ENCODE measurements at regions not wholly inside any gene's neighbourhood (a gene's known extent, or its start where the extent isn't known, plus 50 kb on each side); places are given as distances from the start of the nearest gene placed in this dataset.
"Not testable (repeated sequence)": the region's sequence is repeated elsewhere in the genome, so short reads cannot be mapped to it uniquely, and the experiment has no call there.

DNA sequence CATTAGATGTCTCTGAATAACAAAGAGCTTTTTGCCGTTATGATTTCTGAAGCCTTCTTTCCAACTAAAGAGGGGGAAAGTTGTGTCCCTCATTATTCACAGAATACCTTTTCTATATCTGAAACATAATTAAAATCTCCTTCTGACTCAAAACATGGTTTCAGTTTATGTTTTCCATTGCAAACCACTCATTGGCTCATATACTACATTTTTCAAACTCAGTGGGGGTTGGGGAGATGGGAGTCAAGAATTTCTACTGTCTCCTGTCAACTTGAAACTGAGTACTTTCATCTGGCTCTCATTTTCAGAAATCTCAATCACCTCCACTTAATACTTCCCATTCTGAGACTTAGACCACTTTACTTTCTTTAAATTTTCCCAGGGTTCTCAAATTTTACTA, 1839.5 kb upstream of the PCDH10 start:
- DNase-seq (ENCODE audit: insufficient read length, low spot score), result no peak
- TF ChIP-seq POLR2A (IDR thresholded peaks at IDR 0.05; ENCODE audit: low read depth, low read length), result no peak
- FAIRE-seq, result no peak

- DNase-seq (ENCODE audit: insufficient read length, low spot score), result no peak
- FAIRE-seq, result no peak
- TF ChIP-seq POLR2A (IDR thresholded peaks at IDR 0.05; ENCODE audit: low read depth, low read length), result no peak
These were observed 1833.0 kb upstream of the PCDH10 start for GRCh38 chr4:131316086-131316485.

DNA sequence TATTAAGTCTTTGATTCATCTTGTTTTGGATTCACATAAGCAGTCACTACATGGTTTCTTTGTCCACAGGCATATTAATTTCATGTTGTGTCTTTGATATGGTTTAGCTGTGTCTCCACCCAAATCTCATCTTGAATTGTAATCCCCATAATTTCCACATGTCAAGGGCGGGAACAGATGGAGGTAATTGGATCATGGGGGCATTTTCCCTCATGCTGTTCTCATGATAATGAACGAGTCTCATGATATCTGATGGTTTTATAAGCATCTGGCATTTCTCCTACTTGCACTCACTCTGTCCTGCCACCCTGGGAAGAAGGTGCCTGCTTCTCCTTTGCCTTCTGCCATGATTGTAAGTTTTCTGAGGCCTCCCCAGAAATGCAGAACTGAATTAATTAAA, 1811.2 kb upstream of the PCDH10 start:
- no peak for TF ChIP-seq POLR2A (IDR thresholded peaks at IDR 0.05; ENCODE audit: low read depth, low read length)
- no peak for DNase-seq (ENCODE audit: insufficient read length, low spot score)
- no peak for FAIRE-seq

- FAIRE-seq (no peak), DNase-seq (ENCODE audit: insufficient read length, low spot score) (no peak)
- no peak for TF ChIP-seq POLR2A (IDR thresholded peaks at IDR 0.05; ENCODE audit: low read depth, low read length)
These were observed 1810.0 kb upstream of the PCDH10 start for GRCh38 chr4:131339137-131339536.

DNA sequence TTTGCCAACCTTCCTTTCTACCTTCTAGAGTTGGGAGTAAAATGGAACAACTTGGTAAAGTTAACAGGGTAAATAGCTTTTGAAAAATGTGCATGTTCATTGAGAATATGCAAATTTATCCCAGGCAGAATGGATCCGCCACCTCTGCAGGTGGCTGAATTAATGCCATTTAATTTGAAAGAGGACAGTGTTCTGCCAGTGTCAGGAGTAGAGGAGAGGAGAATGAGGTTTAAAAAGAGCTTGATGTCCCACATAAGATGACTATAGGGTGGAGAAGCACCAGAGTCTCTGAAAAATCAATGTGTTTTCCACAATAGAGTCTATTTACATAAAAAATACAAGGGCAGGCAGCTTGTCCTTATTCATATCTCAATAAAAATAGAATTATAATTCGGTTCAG, 1804.3 kb upstream of the PCDH10 start:
- TF ChIP-seq POLR2A (IDR thresholded peaks at IDR 0.05; ENCODE audit: low read depth, low read length), result no peak
- FAIRE-seq, result no peak
- no peak for DNase-seq (ENCODE audit: insufficient read length, low spot score)

DNA sequence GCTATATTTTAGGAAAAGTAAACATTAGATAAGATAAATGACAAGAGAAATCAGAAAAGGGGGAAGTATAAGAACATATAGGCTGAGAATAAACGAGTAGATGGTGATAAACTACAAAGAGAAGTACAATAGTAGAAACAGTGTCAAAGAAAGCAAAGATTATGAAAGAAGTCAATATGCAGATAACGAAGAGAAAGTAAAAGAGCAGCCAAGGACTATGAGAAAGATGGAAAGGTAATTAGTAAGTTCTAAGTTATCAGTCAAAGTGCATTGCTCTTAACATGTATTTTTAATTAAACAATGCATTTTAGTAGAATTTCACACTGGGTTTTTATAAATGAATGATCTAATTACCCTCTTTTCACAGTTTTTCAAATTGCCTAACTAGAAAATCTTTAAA, 1801.3 kb upstream of the PCDH10 start:
- FAIRE-seq (no peak), DNase-seq (ENCODE audit: insufficient read length, low spot score) (no peak)
- no peak for TF ChIP-seq POLR2A (IDR thresholded peaks at IDR 0.05; ENCODE audit: low read depth, low read length)

GRCh38 chr4:131348263-131348662, 1800.8 kb upstream of the PCDH10 start:
- DNase-seq (ENCODE audit: insufficient read length, low spot score) (no peak), FAIRE-seq (no peak)
- no peak for TF ChIP-seq POLR2A (IDR thresholded peaks at IDR 0.05; ENCODE audit: low read depth, low read length)

- not testable (repeated sequence) for DNase-seq (ENCODE audit: insufficient read length, low spot score); FAIRE-seq
These were observed 1796.7 kb upstream of the PCDH10 start for GRCh38 chr4:131352371-131352770.

DNA sequence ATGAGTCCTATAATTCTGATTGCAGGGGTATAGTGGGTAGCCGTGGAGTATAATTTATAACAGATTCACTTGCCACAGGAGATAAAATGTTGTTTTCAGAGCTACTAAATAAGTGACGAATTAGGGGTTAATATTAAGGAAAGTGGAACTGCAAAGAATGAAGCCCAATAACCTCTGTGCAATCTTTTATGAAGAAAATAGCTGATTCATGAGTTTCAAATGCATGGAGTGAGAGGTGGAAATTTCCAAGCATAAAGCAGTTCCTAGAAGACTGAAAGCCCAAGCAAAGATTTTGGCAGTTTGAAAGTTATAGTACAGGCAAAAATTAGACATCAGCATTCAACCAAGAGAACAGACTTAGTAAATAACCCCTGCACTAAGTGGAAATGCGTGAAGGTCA, 1782.4 kb upstream of the PCDH10 start:
- no peak for TF ChIP-seq POLR2A (IDR thresholded peaks at IDR 0.05; ENCODE audit: low read depth, low read length)
- DNase-seq (ENCODE audit: insufficient read length, low spot score) (no peak), FAIRE-seq (no peak)

DNA sequence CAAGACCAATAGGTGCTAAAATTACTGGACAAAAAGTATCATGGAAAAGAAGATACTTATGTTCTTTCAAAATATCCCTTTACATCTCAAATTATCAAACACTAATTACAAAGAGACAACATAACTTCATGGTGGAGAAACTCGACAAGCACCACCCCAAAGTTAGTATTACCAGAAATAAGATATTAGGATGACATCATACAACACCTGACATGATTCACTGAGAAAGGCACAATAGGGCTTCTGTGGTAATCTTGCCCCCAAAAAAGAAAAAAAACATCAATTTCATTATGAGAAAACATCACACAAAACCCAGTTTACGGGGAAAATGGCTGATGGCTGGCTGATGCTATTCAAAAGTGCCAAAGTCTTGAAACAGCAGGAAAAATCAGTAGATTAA, 1781.7 kb upstream of the PCDH10 start:
- no peak for TF ChIP-seq POLR2A (IDR thresholded peaks at IDR 0.05; ENCODE audit: low read depth, low read length)
- FAIRE-seq, result no peak

DNA sequence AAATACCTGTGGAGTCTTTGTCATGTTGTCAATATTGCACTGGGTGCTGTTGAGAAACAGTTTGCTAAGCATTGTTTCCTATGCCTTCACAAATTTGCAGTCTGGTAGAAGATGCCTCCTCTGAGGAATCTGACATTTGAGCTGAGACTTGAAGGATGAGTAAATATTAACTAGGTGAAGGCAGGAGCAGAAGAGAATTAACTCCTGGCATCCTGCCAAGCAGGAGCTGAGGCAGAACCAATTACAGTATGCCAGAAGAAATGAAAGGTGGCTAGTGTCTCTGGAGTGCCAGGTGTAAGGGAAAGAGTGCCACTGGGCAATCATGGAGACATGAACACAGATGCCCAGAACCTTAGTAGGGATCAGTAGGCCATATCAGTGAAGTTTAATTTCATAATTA, 1778.2 kb upstream of the PCDH10 start:
- DNase-seq (ENCODE audit: insufficient read length, low spot score), result no peak
- FAIRE-seq, result no peak
- no peak for TF ChIP-seq POLR2A (IDR thresholded peaks at IDR 0.05; ENCODE audit: low read depth, low read length)

More for the DNA sequence above, 1781.7 kb upstream of the PCDH10 start:
- no peak for DNase-seq (ENCODE audit: insufficient read length, low spot score)

GRCh38 chr4:131381055-131381454, 1768.0 kb upstream of the PCDH10 start:
- no peak for TF ChIP-seq POLR2A (IDR thresholded peaks at IDR 0.05; ENCODE audit: low read depth, low read length)
- no peak for FAIRE-seq

GRCh38 chr4:131382839-131383238, 1766.3 kb upstream of the PCDH10 start:
- DNase-seq (ENCODE audit: insufficient read length, low spot score) (no peak), FAIRE-seq (no peak)
- no peak for TF ChIP-seq POLR2A (IDR thresholded peaks at IDR 0.05; ENCODE audit: low read depth, low read length)

More at GRCh38 chr4:131381055-131381454, 1768.0 kb upstream of the PCDH10 start:
- no peak for DNase-seq (ENCODE audit: insufficient read length, low spot score)

DNA sequence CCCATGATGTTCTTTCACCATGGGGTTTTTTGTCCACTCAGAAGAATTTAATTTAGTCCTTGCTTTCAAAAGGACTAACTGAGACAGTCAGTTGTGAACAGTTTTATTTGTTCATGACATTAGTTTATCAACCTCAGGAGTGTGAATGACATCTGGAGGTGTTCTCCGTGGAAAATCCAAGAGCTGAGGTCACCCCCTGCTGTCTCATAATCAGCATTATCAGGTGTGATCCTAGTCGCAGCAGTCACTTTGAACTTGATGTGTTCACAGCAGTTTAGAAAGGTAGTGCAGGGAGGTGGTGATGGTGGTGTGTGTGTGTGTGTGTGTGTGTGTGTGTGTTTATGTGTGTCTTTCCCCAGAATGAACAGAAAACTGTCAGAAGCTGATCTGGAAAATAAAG, 1760.8 kb upstream of the PCDH10 start:
- FAIRE-seq, result no peak
- no peak for TF ChIP-seq POLR2A (IDR thresholded peaks at IDR 0.05; ENCODE audit: low read depth, low read length)

GRCh38 chr4:131408102-131408501, 1741.0 kb upstream of the PCDH10 start:
- FAIRE-seq (no peak), DNase-seq (ENCODE audit: insufficient read length, low spot score) (no peak)
- TF ChIP-seq POLR2A (IDR thresholded peaks at IDR 0.05; ENCODE audit: low read depth, low read length), result no peak

More for the DNA sequence above, 1760.8 kb upstream of the PCDH10 start:
- DNase-seq (ENCODE audit: insufficient read length, low spot score), result no peak

GRCh38 chr4:131411393-131411792, 1737.7 kb upstream of the PCDH10 start:
- FAIRE-seq (no peak), DNase-seq (ENCODE audit: insufficient read length, low spot score) (no peak)
- TF ChIP-seq POLR2A (IDR thresholded peaks at IDR 0.05; ENCODE audit: low read depth, low read length), result no peak
